ELR (cell line): ENCODE measurements at regions not wholly inside any gene's neighbourhood (a gene's known extent, or its start where the extent isn't known, plus 50 kb on each side); places are given as distances from the start of the nearest gene placed in this dataset.
"Not testable (repeated sequence)": the region's sequence is repeated elsewhere in the genome, so short reads cannot be mapped to it uniquely, and the experiment has no call there.

Source experiments
- DNase-seq: peaks from one replicate; pipeline ENCODE4 v3.0.0-alpha.2; 2015; ENCODE audit warnings: low read depth

DNA sequence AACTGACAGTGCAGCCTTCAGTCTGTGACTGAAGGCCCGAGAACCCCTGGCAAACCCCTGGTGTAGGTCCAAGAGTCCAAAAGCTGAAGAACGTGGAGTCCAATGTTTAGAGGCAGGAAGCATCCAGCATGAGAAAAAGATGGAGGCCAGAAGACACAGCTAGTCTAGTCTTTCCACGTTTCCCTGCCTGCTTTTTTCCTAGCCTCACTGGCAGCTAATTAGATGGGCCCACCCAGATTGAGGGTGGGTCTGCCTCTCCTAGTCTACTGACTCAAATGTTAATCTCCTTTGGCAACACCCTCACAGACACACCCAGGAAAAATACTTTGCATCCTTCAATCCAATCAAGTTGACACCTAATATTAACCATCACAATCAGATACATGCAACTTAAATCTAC lies 87.8 kb downstream of the TENT5D start:
- not testable (repeated sequence) for DNase-seq

DNA sequence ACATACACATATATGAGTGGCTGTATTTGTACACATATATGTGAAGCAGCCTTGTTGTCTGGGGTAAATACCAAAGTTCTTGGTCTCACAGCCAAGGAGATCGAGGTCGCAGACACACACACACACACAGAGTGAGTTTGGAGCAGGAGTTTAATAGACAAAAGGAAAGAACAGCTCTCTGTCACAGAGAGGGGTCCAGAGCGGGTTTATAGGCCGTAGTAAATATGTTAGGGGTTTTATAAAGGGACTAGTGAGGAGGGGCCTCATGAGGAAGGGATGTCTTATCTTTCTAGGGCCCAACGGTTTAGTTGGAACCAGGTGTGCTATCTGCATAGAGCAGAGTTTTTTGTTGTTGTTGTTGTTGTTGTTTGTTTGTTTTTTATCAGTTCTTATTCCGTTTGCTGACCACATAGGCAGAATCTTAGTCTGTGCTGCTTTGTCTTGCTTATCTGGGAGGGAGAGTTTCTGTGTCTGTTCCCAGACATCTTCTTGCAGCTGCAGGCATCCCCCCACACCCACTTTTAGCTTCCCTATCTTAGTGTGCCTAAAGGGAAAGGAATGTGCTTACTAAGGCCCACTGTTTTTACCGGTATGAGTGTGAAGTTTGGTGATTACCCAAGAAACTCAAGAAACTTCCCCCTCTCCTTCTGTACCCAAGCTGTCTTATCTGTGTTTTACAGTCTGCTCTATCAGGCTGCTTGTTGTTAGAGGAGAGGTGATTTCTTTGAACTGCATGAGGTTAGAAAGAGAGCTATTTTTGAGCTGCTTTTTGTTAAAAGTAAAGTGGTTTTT lies 91.9 kb downstream of the TENT5D start:
- no peak for DNase-seq

DNA sequence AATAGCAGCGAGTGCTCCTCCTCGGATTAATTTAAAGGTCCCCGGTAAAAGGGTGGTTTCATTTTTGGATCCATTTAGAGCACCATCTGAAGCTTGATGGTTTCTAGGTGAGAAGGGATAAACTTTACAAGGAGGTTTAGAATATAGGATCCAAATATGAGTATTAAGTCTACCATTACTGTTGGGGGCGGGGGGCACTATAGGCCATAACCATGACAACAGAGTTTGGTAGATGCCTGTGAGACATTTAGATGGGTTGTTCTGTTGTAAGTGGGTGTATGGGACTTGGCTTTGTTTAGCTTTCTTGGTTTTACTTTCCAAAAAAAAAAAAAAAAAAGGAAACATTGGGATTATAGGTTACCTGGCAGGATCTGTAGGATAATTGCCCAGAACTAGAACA lies 92.7 kb downstream of the TENT5D start:
- DNase-seq = no peak

DNA sequence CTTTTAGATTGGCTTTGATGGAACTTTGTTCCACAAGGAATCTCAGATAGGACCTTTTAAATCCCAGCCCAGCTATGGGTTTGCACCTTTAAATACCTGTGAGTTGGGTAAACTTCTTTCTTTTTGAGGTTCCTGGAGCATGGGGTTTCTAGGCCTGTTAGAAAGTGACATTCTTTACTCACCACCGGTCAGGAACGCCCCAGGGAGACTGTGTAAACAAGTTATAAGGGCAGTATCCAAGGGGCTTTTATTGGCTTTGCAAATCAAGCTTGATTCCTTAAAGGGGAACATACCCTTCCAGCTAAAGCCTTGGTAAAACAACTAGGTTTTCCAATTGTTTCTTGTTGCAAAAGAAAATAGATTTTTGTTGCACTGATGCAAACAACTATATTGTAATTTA lies 93.4 kb downstream of the TENT5D start:
- no peak for DNase-seq

DNA sequence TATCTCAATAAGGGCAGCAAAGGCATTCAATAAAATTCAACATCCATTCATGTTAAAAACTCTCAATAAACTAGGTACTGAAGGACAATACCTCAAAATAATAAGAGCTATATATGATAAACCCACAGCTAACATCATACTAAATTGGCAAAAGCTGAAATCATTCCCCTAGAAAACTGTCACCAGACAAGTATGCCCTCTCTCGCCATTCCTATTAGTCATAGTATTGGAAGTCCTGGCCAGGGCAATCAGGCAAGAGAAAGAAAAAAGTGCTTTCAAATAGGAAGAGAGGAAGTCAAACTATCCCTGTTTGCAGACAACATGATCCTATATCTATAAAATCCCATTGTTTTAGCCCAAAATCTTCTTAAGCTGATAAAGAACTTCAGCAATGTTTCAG lies 116.8 kb downstream of the TENT5D start:
- no peak for DNase-seq

DNA sequence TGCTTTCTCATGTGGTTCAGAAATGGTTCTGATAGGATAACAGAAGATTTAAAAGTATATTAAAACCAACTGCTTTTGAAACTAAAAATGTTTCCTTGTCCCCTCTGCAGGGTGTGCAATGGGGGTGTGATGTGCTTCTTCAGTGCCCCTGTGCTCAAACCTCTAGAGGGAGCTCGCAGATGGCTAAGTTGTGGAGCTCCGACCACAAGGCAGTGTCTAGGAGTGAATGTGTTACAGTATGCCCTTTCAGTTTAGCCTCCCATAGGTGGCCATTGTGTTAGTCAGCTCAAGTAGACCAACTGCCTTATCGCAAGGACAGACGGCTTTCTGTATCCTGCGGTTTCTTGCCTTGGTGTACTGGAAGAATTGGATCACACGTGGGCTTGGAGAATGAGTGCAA lies 130.5 kb downstream of the TENT5D start:
- peak; percentile 1 for DNase-seq

DNA sequence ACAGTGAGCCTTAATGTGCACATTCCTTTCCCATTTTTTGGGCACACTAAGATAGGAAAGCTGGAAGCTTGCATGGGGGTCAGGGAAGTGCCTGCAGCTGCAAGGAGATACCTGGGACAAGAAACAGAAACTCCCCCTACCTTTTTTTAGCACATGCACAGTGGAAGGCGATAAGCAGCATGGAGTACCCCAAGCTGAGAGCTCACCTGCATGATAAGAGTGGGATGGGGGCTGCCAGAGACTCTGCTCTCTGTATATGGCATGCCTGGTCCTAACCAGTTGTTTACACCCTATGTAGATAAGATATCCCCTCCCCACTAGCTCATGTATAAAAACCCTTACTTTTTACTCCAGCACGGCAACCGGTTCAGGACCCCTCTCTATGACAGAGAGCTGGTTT lies 135.9 kb downstream of the TENT5D start:
- no peak for DNase-seq

DNA sequence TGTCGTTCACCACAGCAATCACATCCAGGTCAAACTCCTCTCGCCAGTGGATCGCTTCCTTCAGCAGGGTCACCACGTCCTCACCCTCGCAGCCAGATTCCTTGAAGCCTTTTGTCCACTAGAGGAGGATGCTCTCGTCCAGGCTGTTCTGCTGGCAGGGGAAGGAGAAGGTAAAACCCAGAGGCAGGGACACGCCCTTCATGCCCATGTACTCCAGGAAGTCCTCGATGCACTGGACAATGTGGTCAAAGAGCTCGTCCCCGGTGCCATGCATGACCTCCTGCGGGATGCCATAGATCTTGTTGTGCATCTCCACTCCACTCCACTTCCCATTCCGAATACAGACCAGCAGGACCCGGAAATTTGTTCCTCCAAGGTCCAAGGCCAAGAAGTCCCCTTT lies 152.4 kb downstream of the TENT5D start:
- no peak for DNase-seq

DNA sequence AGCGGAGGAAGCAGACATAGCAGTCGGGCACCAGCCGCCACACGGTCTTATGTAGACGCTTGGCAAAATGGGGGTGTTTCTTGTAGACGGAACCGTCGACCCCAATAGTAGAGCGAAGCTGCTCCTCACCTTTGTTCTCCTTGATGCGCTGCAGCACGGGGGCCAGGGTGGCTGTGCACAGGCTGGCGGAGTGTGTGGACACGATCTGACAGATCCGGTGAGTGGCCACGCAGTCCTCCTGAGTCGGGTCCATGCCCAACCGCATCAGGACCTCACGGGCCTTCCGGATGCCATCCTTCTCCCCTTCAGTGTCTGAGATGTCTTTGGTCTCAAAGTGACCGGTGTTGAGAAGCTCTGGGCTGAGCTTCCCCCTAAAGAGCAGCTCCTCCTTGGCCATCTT lies 153.0 kb downstream of the TENT5D start:
- DNase-seq = no peak

DNA sequence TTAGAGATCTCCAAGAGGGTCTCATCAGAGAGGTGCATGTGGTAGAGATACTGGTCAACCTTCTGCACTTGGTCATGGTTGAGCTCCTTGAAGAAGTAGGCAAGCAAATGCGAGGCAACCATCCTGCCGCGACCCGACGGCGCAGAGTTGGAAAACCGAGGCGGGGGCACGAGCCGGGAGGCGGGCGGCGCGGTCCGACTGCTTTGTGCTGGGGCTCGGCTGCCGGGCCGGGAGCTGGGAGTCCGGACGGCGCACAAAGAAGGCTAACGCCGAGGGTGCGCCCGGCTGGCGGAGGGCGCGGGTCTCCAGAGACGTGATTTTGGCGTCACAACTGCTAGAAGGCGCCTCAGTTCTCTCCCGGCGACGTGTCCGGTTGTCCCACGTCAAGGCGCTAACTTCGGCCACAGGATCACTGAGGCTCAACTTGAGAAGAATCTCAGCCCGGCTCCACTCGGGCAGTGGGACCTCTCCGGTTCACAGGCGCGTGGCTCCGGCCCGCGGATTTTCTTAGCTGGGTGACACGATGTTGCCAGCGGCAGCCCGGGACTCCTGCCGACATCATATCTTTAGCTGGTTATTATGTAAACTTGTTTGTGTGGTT lies 154.3 kb downstream of the TENT5D start:
- not testable (repeated sequence) for DNase-seq

DNA sequence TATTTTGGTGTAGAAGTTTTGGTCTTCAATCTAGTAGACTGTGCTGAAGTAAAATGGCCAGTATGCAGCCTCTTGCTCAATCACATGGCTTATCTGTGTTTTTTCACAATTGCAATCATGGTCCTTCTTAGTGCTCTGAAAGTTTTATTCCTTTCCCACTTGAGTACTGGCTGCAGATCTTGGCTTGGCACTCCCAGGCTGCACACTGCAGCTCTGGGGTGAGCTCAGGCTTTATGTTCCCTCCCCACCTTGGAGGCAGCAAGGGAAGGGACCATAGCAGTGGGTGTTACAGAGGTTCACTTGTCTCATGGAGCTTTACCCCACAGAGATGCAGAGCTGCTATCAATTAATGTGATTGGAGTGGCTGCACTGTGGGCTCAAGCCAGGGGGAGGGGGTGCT lies 156.0 kb downstream of the TENT5D start:
- DNase-seq = no peak

DNA sequence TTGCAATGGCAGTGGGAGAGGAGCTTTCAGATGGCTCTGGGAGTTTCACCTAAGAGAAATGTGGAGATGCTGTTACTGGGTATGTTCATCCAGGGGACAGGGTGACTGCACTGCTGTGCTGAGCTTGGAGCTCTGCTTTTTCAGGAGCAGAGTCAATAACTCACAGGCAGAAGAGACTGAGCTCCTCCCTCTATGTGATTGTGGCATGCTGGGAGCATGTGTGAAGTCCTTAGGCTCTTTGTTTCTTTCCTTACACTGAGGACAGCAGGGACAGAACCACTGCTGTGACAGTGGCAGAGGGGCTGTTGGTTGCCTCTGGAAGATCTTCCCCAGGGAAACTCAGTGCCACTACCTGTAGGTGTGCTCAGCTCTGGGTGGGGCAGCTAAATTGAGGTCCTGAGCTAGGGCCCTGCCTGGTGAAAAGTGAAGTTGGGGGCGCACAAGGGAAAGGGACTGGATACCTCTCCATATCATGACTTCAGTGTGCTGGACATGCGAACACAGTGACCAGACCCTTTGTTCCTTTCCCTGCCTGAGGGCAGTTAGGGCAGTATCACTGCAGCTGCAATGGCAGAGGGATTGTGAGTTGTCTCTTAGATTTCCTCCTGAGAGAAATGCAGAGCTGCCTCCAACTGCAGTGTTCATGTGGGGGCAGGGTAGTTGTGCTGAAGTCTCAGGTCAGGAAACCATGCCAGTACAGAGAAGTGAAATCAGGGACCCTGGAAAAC lies 156.7 kb downstream of the TENT5D start:
- DNase-seq = no peak

DNA sequence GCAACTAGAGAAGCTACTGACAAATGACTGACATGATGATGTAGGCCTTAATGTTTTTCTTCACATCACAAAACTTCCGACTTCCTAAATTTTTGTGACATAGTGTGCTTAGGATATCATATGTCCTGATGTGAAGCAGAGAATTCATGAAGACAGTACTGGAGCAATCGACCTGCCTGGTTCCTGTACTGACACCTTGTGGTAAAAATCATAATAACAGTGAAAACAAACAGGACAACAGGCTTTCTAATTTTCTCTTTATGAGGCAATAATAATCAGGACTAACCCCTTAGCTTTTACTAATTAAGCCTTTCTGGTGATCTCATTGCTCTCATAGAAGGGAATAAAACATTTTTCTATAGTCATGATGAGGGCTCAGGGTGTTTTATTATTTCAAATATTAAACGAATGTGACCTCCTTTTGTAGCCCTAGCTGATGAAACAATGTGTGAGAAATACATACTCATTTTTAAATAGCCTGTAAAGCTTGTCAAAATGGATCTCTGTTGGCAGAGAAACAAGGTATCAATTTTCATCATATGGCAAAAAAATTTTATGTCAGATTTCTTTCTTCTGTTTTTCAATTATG lies 158.4 kb downstream of the TENT5D start:
- peak; percentile 3 for DNase-seq

DNA sequence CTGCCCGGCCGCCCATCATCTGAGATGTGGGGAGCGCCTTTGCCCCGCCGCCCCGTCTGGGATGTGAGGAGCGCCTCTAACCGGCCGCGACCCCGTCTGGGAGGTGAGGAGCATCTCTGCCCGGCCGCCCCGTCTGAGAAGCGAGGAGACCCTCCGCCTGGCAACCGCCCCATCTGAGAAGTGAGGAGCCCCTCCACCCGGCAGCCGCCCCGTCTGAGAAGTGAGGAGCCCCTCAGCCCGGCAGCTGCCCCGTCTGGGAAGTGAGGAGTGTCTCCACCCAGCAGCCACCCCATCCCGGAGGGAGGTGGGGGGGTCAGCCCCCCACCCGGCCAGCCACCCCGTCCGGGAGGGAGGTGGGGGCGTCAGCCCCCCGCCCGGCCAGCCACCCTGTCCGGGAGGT lies 170.7 kb downstream of the TENT5D start:
- DNase-seq = not testable (repeated sequence)

DNA sequence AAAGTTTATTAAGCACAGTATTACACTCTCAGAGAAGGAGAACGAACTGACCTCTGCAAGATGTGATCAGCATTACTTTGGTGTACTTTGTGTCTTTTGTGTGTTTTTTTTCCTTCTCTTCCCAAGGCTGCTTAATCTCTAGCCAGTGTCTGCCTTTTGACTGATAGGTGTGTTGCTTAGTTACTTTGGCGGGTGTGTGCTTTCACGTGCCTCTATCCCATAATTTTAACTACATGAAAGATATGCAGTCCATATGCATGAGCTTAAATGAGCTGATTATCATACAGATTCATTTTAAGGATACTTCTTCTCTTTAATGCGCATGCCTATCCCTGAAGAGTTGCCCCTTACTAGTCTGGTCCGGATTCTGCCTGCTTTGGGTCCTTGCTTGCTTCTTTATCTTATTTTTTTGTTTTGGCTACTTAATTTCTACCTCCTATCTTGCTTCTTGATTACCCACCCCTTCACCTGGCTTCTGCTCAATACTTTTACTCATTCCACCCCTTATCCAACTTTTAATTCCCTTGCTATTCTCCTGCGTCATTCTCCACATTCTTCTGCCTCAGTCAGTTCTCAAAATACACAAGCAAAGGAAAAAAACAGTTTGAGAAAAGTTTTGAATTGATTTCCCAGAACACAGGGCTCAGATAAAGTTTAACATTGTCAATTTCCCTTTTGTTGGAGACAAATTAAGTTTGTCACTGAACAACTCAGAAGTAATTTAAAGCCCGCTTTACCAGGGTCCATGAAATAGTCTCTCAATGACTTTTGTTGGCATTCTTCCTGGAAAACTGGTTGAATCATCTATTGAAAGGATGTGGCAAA lies 182.0 kb downstream of the TENT5D start:
- DNase-seq = peak; percentile 2
